Inferior parietal cortex (tissue), 1 donor: ENCODE measurements at regions not wholly inside any gene's neighbourhood (a gene's known extent, or its start where the extent isn't known, plus 50 kb on each side); places are given as distances from the start of the nearest gene placed in this dataset.

ENCODE experiments used
- DNase-seq: peaks from one replicate; pipeline ENCODE4 v3.0.0-alpha.2; 2016; ENCODE audit errors: extremely low spot score

DNA sequence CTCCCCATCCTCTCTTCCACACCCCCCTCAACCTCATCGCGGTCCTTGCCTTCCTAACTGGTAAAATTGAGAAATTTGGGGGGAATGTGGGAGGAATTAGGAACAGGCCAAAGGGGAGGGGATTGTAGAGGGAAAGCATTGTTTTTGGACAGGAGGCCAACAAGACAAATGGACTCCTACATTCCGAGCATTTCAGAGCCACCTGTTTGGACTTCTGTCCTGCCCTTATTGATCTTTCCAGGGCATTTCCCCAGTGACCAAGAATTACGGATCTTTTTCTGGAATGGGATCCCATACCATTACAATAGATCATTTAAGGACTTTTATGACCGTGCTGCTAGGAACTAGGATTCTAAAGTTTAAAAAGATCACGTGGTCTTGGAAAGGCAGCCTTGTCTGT is 221.3 kb upstream of the ASIC2 start:
- DNase-seq: no peak

DNA sequence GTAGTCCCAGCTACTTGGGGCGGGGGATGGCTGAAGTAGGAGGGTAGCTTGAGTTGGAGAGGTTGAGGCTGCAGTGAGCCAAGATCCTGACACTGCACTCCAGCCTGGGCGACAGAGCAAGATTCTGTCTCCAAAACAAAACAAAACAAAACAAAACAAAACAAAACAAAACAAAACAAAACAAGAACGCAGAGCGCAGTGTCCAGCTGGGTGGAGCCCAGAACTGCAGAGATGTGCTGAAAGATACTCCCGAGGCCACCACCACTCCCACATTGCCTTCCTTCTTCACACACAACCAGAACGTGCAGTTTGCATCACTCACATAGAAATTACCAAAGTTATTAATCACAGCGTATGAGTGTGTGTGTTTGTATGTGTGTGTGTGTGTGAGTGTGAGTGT is 222.9 kb upstream of the ASIC2 start:
- no peak for DNase-seq

DNA sequence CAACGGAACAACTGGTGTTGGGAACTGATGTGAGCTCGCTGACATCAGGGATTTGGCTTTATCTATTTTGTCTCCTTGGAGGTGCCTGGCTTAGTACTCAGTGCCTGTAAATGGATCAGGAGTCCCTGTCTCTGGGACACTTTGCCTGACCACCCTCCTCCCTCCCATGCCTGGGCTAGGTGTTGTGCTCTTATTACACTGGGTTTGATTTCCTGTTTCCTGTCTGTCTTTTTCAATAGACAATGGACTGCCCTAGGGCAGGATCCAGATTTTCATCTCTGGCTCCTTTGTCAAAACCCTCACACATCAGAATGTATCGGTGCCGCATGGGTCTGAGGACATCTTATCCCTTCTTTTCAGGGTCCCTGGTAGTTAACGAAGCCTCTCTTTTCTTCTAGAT is 223.6 kb upstream of the ASIC2 start:
- DNase-seq: no peak

DNA sequence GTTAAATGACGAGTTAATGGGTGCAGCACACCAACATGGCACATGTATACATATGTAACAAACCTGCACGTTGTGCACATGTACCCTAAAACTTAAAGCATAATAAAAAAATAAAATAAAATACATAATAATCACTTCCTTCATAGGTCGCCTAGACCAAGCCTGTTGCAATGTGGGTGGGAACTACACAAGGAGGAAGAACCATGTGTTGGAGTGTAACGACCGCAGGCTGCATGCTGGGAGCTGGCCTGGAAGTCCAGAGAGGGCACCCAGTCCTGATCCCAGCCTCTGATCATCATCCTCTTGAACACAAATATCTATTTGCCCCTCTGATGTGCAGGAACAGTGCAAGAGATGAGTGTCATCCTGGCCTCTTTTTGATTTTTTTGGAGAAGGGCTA is 224.7 kb upstream of the ASIC2 start:
- DNase-seq: no peak

DNA sequence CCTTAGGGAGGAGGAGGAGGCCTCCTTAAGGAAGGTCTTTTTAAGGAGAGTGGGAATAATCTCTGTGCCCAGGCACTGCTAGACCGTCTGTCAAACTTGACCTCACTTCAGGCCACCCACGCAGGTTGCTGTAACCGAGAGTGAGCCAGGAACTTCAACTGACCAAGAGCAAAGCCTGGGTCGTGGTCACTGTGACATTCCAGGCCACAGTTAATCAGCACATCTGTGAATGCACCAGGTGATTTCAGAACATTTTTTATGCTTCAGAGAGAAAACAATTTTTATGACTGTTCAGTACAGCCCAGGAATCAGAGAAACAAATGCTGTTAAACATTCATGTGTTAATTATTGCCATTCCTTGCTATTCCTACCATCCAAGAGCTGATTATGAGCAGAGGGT is 226.6 kb upstream of the ASIC2 start:
- DNase-seq: no peak

DNA sequence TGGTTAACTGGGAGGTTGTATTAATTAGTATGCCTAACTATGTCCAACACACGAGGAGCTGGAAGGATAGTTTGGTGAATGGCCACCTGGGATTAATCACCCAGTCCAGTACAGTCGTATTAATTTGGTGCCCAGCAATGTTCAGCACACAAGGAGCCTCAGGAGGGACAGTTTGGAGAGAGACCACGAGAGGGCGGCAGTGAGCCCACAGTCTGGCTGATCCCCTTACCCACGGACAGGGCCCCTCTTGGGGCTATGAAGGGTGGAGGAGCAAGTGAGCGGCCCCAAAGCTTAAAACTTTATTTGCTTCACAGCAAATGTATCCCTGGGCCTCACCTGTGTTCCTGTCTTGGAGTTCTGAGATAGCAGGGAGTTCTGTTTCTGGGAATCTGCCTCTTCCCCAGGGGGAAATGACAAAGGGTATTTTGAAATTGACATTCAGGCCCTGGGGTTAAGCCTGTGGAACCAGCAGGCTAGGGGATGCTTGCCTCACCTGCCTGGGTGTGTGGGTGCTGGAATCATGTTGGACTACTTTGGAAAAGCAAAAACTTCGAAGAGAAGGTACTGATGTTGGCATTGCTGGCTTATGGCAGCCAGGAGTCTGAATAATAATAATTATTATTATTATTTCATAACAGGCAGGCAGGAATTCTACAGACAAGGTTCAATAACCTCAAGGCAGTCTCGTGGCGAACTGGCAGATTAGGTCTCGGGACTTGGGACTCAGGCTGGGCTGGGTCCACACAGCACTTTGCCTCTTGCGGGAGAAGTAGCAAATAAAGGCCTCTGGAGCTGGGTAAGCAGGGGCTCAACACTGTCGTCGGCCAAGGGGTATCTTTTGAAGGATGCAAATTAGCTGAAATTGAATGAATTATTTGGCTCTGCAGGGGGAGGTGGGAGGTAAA is 227.6 kb upstream of the ASIC2 start:
- peak; percentile 57 for DNase-seq

DNA sequence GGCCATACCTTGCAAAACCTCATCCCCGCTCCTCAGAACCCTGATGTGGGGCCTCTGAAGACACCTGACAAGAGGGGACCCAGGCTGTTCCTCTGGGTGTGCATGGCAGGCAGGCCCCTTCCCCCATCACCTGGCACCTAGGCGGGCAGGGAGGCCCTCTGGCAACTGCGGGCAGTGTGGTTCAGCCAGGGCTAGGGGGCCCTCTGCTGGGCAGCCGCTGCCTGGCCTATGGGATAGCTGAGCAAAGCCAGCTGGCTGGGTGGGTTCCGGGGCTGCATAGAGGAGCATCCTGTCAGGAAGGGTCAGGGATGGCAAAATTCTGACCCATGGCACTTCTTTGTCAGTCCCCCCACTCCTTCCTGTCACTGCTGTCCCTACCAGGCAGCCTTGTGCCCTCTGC is 228.7 kb upstream of the ASIC2 start:
- no peak for DNase-seq

DNA sequence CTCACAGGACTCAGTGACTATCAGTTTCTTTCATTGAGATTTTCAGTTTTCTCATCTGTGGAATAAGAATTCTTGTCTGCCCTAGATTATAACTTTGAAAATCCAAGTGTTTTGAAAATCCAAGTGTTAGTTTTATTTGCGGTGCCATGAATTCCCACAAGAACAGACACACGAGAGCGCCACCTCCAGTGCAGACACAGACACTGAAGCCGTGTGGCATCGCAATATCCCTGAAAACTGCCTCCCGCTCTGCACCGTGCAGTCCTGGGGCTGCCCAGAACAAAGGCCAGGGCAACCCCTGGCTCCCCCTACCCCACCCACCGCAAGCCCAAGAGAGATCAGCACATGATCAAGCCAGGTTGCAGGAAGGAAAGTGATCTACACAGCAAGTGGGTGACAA is 229.5 kb upstream of the ASIC2 start:
- no peak for DNase-seq

DNA sequence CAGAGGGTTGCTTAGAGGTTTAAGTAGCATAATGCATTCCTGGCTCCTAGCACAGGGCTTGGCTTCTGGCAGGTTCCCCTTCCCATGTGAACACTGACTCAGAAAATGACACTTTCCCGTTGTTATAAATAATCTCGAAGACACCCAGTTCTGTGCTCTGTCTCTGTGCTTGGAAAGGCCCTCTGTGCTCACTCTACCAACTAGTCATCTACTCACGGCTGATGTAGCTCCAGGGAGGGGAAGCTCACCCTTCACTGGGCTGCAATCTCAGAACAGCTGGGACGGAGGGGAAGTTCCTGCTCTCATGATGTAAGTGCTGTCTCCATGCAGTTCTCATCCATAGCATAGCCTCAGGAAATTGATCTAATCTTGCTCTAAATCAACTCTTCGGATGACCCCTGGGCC is 230.5 kb upstream of the ASIC2 start:
- peak; percentile 64 for DNase-seq

DNA sequence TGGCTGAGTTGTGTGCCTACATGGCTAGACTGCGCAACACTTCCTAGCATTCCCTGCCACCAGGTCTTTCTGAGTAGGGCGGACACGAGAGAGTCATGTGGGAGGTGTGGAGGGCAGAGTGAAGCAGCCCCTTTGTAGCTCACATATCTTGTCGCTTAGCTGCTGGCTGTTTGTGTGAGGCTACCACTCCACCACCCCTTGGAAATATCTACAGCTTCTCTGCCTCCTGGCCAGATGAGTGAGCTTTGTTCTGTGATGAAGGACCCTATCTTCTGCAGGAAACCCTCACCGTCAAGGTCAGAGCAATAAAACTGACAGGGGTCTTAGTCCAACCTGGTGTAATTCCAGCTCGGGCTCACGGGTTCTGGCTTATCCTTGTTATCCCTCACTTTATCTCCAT is 232.1 kb upstream of the ASIC2 start:
- DNase-seq: no peak

DNA sequence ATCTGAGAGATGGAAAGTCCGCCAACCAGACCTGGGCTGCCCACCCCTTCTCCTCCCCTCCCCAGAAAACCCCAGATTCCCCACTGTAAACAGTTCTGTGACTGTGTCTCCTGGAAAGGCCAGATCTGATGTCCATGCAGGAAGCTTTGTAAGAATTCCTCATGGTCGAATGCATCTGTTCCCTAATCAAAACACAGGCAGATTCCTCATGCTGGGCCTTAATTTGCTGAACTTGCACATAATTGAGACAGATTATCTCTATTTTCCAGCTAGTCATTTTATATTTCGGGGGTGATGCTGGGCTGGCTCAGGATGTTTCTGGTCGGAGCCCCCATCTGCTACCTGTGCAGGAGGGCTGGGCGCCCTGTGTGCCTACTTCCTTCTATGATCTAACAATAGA is 233.6 kb upstream of the ASIC2 start:
- no peak for DNase-seq

DNA sequence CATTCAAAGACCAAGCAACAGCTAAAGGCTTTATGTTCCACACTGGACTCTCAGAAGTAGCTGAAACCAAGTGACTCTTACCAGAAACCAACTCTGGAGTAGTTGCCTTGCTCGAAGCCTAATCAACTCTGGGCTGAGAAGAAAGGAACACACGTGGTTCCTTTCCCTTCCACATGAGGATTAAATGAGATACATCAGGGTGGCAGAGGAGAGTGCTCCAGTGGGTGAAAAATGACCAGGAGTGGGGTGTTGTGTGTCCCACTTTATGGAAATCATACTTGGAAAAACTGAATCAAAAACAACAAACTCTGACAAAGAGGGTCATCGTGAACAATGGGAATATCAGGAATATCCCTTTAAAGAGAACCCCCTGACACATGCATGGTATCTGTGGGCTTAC is 234.2 kb upstream of the ASIC2 start:
- no peak for DNase-seq

DNA sequence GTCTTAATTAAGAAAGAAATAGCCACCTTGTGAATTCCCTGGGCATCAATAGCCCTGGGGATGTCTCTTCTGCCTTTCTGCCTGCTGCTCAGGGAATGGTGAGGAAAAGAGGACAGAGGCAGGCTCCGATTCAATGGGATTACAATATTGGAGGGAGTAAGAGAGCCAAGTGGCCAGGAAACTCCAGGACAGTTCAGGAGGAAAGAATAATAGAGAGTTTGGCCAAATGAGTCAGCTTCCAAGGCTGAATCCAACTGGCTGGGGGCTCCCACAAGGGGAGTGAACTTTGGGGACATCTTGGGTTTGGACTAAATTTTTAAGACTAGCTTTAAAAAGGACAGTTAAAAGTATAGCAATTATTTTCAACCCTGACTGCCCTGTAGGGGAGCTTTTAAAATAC is 235.8 kb upstream of the ASIC2 start:
- DNase-seq: no peak

DNA sequence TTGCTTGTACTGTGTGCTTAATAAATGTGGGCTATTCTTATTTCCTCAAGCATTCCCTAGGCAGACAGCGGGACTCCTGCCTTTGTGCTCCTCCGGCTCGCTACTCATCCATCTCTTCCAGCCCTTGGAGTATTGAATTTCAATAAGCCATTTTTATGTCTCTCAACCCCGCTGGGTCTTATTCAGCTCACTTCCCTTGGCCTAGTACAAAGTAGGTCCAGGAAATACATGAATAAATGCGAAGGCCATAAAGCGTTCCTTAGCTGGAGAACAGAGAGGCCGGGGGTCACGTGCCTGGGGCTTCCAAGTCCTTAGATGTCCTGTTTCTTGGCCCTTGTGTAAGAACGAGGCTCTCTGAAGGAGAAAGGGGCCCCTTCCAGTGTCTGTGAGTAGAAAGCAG is 236.7 kb upstream of the ASIC2 start:
- no peak for DNase-seq

DNA sequence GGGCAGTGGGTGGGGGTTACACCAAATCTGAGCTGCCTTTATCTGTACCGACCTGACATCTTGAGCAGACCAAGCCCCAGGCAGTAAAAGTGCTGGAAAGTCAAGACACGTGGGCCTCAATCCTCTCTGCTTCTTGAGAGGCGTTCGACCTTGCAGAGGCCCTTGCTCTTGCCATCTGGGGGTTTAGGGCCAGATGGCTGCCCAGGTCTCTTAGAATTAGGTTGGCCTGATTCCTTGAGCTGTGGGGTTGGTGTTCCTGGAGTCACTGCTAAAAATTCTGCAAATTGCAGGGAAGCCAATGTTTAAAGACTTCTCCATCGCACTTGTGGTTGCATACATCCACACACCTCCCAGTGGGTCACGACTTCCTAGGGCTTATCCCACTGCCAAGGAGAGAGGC is 238.2 kb upstream of the ASIC2 start:
- DNase-seq: no peak

DNA sequence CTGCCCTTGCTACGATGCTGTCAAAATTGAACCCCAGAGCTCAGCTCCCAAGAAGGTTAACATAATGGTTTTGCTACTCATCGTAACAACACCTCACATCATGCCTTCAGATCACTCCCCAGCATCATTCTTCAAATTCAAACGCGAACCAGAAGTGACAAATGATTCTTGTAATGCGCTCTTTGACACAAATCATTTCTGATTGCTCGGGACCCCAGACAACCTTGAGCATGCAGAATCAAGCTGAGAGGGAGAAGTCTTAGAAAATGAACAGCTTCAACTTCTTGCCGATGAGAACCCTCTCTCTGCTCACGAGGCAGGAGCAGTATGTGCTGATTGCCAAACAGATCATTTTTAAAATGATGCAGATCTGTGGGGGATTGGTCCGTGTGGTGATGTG is 241.0 kb upstream of the ASIC2 start:
- no peak for DNase-seq

DNA sequence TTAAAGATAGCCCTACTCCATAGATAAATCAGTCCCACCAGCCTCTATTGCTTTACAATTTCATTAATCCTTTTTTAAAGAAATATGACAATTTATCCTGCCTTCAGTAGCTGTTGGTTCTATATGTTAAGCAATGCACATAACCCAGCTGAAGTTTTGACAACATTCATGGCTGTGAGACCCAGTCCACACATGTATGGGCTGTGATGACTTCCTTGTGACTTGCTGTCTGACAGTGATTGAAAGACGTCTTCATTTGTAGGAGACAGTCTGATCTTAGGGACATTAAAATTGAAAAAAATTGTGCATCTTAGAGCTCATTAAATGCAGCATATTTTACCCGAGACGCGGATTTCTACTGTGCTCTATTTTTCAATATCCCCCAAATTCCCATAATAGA is 252.0 kb upstream of the ASIC2 start:
- DNase-seq: no peak

DNA sequence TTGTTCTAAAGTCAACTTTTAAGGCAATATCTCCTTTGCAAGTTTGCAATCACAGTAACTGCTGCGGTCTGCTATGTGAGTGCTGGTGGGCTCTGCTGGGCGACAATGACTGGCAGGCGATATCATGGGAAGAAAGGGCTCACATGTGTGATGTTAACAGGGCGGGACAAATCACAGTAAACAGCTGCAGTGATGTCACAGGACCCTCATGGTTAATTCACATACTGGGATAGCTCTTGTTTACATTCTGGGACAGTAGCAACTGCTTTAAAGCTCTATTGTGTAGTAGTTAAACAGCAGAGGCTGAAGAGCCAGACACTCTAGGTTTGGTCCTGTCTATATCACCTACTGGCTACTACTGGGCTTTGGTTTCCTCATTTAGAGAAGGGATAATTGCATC is 257.2 kb upstream of the ASIC2 start:
- no peak for DNase-seq

DNA sequence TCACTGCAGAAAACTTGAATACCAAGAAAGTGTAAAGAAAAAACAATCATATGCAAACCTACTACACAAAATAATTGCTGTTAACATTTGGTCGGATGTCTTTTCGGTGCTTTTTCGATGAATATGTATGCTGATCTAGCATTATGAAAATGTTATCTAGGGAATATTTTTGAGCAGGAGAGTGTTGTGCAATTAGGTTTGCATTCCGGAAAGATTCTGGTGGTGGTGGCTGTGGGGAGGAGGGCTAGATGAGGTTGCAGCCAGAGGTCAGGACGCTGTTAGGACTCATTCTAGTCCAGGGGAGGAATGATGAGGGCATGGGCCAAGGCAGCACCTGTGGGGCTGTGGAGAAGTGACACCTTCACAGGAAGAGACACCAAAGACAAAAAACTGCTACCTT is 258.0 kb upstream of the ASIC2 start:
- DNase-seq: no peak

DNA sequence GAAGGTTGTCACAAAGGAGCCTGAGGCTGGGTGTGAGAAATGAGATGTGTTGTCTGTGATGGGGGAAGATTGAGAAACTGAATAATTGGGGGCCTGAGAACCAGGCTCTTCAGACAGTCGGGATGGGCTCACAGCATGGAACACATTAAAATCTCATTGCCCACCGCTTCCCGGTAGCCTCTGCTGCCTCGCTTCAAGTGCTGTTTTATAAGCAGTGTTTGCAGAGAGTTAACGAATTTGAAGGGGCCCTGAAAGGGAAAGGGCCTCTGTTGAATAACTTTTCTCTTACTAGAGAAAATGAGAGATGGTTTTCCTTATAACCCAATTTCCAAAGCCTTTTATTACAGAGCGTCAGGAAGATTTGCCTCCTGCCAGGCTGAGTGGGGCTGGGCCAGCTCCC is 258.8 kb upstream of the ASIC2 start:
- no peak for DNase-seq

DNA sequence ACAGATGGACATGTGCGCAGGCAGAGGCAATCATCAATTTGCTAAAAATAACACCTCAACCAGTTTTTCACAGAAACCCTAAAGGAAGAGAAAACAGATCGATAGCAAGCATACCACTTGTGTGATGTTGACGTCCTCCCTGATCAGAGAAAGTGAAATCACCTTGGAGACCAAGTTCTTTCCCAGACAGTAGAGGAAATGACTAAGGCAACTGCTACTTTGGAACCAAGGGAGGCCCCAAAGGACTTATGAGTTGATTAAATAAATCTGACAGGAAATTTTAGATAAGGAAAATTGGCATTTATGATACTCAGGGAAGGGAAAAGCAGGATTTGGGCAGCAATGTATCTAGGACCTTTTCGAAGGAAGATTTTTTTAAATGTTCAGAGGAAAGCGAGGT is 267.1 kb upstream of the ASIC2 start:
- no peak for DNase-seq

DNA sequence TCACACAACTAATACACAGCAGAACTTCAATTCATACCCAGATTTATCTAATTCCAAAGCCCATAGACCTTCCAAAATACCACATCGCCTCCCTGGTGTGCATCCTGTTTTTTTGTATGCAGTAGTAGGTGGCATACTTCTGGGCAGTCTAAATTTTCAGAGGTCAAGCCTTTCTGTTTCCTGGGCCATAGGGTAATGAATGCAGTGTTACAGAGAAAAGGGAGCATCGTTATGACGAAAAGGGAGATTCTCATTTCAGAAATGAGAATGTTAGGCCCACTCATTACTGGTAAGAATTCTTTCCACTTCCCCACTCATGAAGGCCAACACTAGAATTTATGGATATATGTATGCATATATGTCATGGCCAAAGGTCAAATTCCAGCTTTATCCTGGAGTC is 267.8 kb upstream of the ASIC2 start:
- no peak for DNase-seq

DNA sequence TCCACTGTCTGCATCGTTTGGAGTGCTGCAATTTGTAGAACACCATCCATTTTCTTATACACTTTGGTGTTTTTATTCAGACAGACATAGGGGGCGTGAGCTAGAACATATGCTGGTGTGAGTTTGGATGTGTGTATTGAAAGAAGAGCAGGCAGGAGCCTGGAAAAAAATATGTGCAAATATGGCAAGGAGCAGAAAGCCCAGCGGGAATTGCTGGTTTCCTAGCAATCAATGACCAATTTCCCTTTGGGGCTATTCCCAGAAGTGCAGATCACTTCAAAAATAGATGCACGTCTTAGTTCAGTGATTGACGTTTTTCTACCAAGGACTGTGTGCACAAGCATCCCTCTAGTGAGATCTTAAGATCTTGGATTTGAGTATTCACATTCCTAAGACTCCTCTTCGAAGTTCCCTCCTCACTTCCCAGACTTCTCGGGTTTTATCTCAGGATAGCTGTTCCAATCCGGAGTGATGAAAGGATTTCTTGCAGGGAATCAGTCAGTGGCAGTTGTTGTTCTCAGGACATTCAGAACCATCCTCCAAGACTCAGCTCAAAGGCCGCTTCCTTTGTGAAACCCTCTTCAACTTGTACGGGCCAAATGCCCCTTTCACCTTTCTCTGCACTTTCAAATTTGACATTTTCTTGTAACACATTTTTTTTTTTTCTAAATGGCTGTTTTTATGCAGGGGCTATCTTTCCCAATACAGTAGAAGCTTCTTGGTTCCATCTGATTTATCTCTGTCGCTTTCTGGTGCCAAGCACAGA is 268.7 kb upstream of the ASIC2 start:
- DNase-seq: peak; percentile 23
